GM19043 (cell line): ENCODE measurements at regions not wholly inside any gene's neighbourhood (a gene's known extent, or its start where the extent isn't known, plus 50 kb on each side); places are given as distances from the start of the nearest gene placed in this dataset.

Source experiments
- ATAC-seq: cut with Tn5 transposase; IDR thresholded peaks from one replicate; pipeline ENCODE4 v1.9.1; 2021; ENCODE audit warnings: low read depth; ENCODE audit not compliant: unreplicated experiment

DNA sequence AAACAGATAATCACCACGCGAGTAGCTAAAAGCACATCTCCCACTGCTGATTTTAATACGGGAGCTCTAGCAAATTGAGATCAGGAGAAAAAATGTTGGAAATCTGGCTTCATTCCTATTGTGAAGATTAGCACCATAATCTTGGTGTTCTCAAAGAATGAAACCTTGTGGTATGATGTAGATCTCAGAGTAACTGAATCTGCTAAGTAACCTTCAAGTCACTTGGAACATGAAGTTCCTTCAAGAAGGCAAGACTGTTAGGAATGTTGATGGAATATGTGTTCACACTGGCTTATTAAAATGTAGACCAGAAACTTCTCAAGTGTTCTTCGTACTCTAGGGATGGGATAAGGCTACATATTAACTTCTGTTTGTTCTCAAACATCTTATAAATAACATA is 117.4 kb upstream of the CHRM3 start:
- ATAC-seq: no peak

DNA sequence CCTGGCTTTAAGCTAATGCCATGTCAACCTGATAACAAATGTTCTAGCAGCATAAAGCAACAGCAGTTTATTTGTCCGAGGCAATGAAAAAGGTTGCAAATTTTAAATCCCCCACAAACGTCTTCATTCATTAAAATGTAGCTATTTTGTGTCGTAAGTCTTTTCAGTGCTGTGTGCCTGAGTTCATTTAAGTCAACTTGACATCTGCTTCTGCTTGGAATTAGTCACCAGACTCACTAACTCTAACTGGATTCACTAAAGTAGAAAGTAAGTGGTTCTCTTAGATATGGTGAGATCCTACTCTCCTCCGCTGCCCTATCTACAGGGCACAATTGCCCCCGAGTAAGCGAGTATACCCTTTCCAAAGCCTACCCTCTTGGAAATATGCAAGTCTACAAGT is 118.4 kb upstream of the CHRM3 start:
- no peak for ATAC-seq

- no peak for ATAC-seq
Measured at GRCh38 chr1:239263801-239264200, 122.6 kb upstream of the CHRM3 start.

DNA sequence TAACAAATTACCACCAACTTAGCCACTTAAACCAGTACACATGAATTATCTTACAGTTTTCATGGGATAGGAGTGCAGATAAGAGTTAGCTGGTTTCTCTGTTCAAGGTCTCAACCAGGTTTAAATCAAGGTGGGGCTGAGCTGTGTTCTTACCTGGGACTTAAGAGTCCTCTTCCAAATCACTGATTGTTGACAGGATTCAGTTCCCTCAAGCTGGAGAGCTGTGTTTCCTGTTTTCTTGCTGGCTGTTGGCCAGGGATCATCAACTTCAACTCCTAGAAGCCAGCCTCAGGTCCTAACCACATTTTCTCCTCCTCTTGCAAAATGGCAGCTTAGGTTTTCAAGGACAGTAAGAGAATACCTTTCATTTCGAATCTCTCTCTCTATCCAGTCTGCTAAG is 123.8 kb upstream of the CHRM3 start:
- ATAC-seq: no peak

- ATAC-seq: no peak
Measured at GRCh38 chr1:239261521-239261920, 124.8 kb upstream of the CHRM3 start.

GRCh38 chr1:239260842-239261241 is 125.5 kb upstream of the CHRM3 start:
- ATAC-seq: no peak

- no peak for ATAC-seq
Measured at GRCh38 chr1:239255628-239256160, 130.7 kb upstream of the CHRM3 start.

DNA sequence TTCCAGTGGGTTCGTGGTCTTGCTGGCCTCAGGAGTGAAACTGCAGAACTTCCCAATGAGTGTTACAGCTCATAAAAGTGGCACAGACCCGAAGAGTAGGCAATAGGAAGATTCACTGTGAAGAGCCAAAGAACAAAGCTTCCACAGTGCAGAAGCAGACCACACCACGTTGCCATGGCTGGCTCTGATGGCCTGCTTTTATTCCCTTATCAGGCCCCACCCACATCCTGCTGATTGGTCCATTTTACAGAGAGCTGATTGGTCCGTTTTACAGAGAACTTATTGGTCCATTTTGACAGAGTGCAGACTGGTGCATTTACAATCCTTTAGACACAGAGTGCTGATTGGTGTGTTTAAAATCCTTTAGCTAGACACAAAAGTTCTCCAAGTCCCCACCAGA is 131.4 kb upstream of the CHRM3 start:
- ATAC-seq: no peak

- no peak for ATAC-seq
Measured at GRCh38 chr1:239253032-239253431, 133.3 kb upstream of the CHRM3 start.

- ATAC-seq: no peak
Measured at GRCh38 chr1:239250353-239251035, 135.9 kb upstream of the CHRM3 start.

DNA sequence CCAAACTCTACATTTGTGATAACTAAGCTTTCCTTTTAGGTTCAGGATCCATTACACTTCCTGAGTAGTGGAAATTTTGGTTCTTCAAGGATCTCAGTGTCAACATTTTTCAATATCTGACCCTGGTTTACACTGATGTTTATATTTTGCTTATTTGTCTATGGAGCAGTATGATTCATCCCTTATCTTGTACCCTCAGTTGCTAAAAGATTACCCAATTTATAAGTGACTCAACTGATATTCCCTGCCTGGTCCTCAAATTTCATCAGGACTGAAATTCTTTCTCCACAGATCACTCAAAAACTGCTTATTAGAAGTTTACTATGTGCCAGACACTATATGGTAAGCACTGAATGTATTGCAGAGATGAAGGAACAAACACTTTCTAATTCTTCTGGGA is 139.1 kb upstream of the CHRM3 start:
- no peak for ATAC-seq

DNA sequence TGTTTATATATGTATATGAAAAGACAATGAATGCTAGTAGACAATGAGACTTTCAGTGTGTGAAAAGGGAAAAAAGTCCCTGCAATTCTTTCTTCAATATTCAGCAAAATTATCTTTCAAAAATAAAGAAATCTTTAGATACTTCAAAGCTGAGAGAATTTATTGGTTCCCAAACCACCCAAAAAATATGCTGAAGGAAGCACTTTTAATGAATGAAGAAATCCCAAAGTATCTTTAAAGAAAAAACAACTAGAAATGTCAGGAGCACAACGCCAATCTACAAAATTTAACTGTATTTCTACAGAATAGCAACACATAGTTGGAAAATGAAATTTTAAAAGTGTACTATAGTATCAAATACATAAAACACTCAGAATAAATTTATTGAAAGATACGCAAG is 142.3 kb upstream of the CHRM3 start:
- ATAC-seq: no peak

- no peak for ATAC-seq
Measured at GRCh38 chr1:239243006-239243405, 143.4 kb upstream of the CHRM3 start.

- no peak for ATAC-seq
Measured at GRCh38 chr1:239242404-239242803, 144.0 kb upstream of the CHRM3 start.

DNA sequence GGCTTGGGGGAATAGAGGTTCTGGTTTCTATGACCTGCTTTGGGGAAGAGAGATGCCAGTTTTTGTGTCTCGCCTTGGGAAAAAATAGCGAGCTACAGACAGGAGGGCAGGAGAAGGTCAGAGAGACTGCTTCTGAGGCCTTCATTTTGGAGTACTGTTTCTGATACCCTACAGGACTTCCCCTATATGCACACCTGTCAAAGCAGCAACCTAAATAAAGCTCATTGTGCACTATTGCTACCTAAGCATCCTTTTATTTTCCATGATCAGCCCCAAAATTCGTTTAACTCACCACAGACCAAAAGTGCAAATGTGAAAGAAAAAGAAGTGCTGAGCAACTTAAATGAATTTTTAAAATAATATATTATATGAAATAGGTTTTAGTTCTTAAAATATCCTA is 145.6 kb upstream of the CHRM3 start:
- no peak for ATAC-seq

DNA sequence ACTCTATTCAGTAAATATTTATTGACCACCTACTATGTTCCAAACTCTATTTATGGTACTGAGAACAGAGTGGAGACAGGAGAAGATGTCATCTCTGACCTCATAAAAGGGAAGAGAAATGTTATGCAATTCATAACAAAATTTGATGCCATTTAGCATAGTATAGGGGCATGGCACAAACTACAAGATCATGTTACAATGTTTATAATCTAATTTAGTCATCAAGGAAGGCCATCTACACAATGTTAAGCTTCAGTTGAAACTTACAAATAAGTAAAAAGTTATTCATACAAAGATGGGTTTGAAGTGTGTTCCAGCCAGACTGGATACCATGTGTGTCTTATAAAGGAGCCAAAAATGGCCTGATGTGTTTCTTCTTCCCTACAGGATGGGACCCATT is 146.8 kb upstream of the CHRM3 start:
- ATAC-seq: no peak

DNA sequence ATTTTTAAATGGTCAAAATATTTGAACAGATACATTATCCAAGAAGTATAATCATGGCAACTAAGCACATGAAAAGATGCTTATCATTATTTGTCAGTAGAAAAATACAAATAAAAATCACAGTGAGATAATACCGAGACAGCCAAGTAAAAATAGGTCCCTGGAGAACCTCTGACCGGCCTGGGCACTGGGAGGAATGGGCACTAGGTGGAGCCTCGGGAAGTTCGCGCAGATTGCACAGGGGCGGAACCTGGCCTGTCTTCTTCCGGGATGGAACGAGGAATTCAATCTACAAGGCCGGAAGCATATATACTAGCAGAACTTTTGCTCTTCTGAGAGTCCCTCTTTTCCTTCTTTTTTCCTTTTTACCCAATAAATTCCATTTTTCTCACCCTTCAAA is 148.5 kb upstream of the CHRM3 start:
- no peak for ATAC-seq

GRCh38 chr1:239233626-239234025 is 152.7 kb upstream of the CHRM3 start:
- no peak for ATAC-seq

- no peak for ATAC-seq
Measured at GRCh38 chr1:239232921-239233320, 153.4 kb upstream of the CHRM3 start.

DNA sequence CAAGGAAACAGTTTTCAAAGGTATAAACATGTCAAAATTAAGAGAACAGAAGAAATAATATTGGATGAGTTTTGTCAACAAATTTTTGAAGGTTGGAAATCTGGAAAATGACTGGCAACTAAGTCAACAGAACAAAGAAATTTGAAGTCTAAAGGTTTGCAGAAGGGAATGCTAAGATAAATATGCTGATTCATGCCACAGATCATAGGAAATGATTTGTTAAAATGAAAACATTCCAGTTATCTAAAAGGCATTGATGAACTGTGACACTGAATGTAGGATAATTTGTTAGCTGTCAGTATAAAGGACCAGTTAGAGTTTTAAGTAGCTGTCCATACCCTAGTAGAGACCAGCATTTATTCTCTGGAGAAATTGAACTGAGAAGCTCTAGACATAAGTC is 157.9 kb upstream of the CHRM3 start:
- no peak for ATAC-seq

DNA sequence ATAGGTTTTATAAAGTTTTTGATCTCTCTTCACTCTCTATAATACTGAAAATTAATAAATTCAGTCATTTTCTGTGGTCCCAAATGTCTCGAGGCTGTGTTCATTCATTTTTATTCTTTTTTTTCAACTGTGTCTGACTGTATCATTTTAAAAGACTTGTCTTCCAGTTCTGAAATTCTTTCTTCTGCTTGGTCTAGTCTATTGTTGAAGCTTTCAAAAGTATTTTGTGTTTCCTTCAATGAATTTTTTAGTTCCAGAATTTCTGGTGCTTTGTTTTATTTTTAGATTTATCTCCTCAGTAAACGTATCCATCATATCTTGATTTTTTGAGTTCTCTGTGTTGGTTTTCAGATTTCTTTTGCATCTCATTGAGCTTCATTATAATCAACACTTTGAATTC is 161.0 kb upstream of the CHRM3 start:
- ATAC-seq: no peak

DNA sequence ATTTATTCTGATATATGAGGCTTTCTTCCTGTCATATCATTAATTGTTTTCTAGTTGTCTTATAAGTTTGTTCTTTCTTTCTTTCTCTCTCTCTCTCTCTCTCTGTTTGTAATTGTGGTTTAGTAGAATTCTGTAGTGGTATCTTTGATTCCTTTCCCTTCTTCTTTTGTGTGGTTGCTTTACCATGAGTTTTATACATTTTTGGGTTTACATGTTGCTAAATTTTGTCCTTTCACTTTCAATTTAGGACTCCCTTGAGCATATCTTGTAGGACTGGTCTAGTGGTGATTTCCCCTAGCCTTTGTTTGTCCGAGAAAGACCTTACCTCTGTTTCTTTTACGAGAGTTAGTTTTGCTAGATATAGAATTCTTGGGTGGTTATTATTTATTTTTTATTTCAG is 162.3 kb upstream of the CHRM3 start:
- no peak for ATAC-seq

DNA sequence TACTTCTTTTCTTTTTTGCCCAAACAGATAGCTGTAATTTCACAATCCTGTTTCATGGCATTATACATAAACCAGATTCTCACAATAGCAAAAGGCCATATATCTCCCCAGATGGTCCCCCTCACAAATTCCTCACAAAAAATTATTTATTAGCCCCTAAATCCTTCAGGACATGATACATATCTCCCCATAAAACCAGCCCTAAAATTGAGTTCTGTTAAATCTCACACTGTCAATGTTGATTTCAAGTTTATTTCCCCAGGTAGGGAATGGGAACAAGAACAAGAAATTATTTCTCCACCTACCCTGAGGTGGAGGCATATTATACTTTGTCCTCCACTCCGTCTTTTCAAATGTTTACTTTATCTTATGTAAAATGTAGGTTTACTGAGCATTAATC is 163.4 kb upstream of the CHRM3 start:
- no peak for ATAC-seq
